Neuronal stem cell (in vitro differentiated cells): ENCODE measurements at regions not wholly inside any gene's neighbourhood (a gene's known extent, or its start where the extent isn't known, plus 50 kb on each side); places are given as distances from the start of the nearest gene placed in this dataset.

ENCODE experiments used
- DNase-seq: peaks from one replicate; pipeline ENCODE4 v3.0.0-alpha.2; 2013; ENCODE audit warnings: low spot score
- H2AFZ ChIP-seq: one replicate; pipeline ENCODE4 v1.6.1; 2013; ENCODE audit warnings: mild to moderate bottlenecking, low read length, inconsistent platforms
- H2AK5ac ChIP-seq: 2 replicates; pipeline ENCODE4 v1.6.1; 2013; ENCODE audit warnings: low read depth, mild to moderate bottlenecking, inconsistent platforms, low read length, moderate library complexity, mixed read lengths
- H2BK120ac ChIP-seq: 2 replicates; pipeline ENCODE4 v1.6.1; 2013; ENCODE audit warnings: low read depth, mild to moderate bottlenecking, inconsistent platforms, low read length, moderate library complexity, mixed read lengths
- H2BK12ac ChIP-seq: one replicate; pipeline ENCODE4 v1.6.1; 2013; ENCODE audit warnings: low read length, inconsistent platforms
- H2BK15ac ChIP-seq: 2 replicates; pipeline ENCODE4 v1.6.1; 2013; ENCODE audit warnings: mild to moderate bottlenecking, low read length, inconsistent platforms, mixed read lengths
- H2BK5ac ChIP-seq: one replicate; pipeline ENCODE4 v1.6.1; 2013; ENCODE audit warnings: inconsistent platforms, mild to moderate bottlenecking, low read length, moderate library complexity
- H3K14ac ChIP-seq: one replicate; pipeline ENCODE4 v1.6.1; 2013; ENCODE audit warnings: low read length, inconsistent platforms
- H3K18ac ChIP-seq: 2 replicates; pipeline ENCODE4 v1.6.1; 2013; ENCODE audit warnings: low read length, inconsistent platforms
- H3K23ac ChIP-seq: 2 replicates; pipeline ENCODE4 v1.6.1; 2013; ENCODE audit warnings: low read depth, mild to moderate bottlenecking, mixed read lengths, low read length, inconsistent platforms; ENCODE audit not compliant: poor library complexity
- H3K27ac ChIP-seq: replicated peaks from 3 replicates; pipeline ENCODE4 v1.5.1; 2013; ENCODE audit warnings: low read length, inconsistent platforms
- H3K27me3 ChIP-seq, 3 experiments: 2 replicates each; pipeline ENCODE4 v1.6.1; 2013; ENCODE audit warnings: low read length in 3 of 3, mild to moderate bottlenecking in 2 of 3, inconsistent platforms in 1 of 3, low read depth in 1 of 3, mixed read lengths in 1 of 3, moderate library complexity in 1 of 3; ENCODE audit not compliant: control insufficient read depth in 3 of 3, insufficient read depth in 3 of 3
- H3K36me3 ChIP-seq, 2 donors: replicated peaks in 1 of 2; 2 replicates each; pipeline ENCODE4 v1.6.1; 2013; ENCODE audit warnings: low read length in 2 of 2; ENCODE audit not compliant: control insufficient read depth in 2 of 2, insufficient read depth in 2 of 2
- H3K4ac ChIP-seq: 2 replicates; pipeline ENCODE4 v1.6.1; 2013; ENCODE audit warnings: inconsistent platforms, mild to moderate bottlenecking, low read length, moderate library complexity
- H3K4me1 ChIP-seq, 2 donors: 1 replicate in 1 of 2; 2 replicates in 1 of 2; pipeline ENCODE4 v1.6.1; 2013; ENCODE audit warnings: low read length in 2 of 2, low read depth in 1 of 2; ENCODE audit not compliant: control insufficient read depth in 2 of 2, insufficient read depth in 1 of 2
- H3K4me2 ChIP-seq: one replicate; pipeline ENCODE4 v1.6.1; 2013; ENCODE audit warnings: mild to moderate bottlenecking, low read length, inconsistent platforms; ENCODE audit not compliant: insufficient read depth, poor library complexity, severe bottlenecking
- H3K4me3 ChIP-seq, 2 donors: 2 replicates each; pipeline ENCODE4 v1.5.1; 2013; ENCODE audit warnings: low read length in 2 of 2, mild to moderate bottlenecking in 2 of 2, inconsistent platforms in 1 of 2, moderate library complexity in 1 of 2
- H3K79me1 ChIP-seq: one replicate; pipeline ENCODE4 v1.6.1; 2013; ENCODE audit warnings: low read depth, mild to moderate bottlenecking, inconsistent platforms, low read length, moderate library complexity
- H3K9ac ChIP-seq: one replicate; pipeline ENCODE4 v1.6.1; 2013; ENCODE audit warnings: mild to moderate bottlenecking, low read depth, low read length, inconsistent platforms; ENCODE audit not compliant: poor library complexity
- H3K9me3 ChIP-seq, 2 donors: replicated peaks in 1 of 2; 2 replicates each; pipeline versions ENCODE3 to v1.6.1; 2013; ENCODE audit warnings: low read length in 2 of 2, mild to moderate bottlenecking in 2 of 2, inconsistent platforms in 1 of 2, low read depth in 1 of 2, mixed read lengths in 1 of 2, moderate library complexity in 1 of 2; ENCODE audit not compliant: control insufficient read depth in 2 of 2, insufficient read depth in 1 of 2
- H4K8ac ChIP-seq: one replicate; pipeline ENCODE4 v1.6.1; 2013; ENCODE audit warnings: low read depth, mild to moderate bottlenecking, inconsistent platforms, low read length, moderate library complexity
- H4K91ac ChIP-seq: one replicate; pipeline ENCODE4 v1.6.1; 2013; ENCODE audit warnings: low read length, low read depth, mild to moderate bottlenecking, inconsistent platforms; ENCODE audit not compliant: poor library complexity
- WGBS, 2 donors: extraction: QIAGEN DNeasy Blood & Tissue Kit; methylation state at CpG; one replicate each; pipeline ENCODE4 v1.1.7; 2013; ENCODE audit warnings: missing lambda C conversion rate in 2 of 2, mixed read lengths in 1 of 2; ENCODE audit not compliant: insufficient read length in 2 of 2, insufficient replicate concordance in 1 of 2; ENCODE audit errors: extremely low coverage in 2 of 2; 5-methylcytosine and 5-hydroxymethylcytosine counted together

GRCh38 chr11:95294701-95295100, 63.7 kb upstream of the SESN3 start:
- H2BK12ac ChIP-seq, result no peak overlapping the region
- H3K9me3 ChIP-seq, result no peaks in the 10 kb centered on the region
- H4K91ac ChIP-seq, result no peak overlapping the region
- DNase-seq, result no peak
- no peak overlapping the region for H3K18ac ChIP-seq
- H2BK5ac ChIP-seq, result no peak overlapping the region
- no peak overlapping the region for H2BK120ac ChIP-seq
- no peak overlapping the region for H3K4ac ChIP-seq
- no peaks in the 10 kb centered on the region for H3K79me1 ChIP-seq
- H3K36me3 ChIP-seq, result no peaks in the 10 kb centered on the region
- no peak overlapping the region for H2BK15ac ChIP-seq
- H3K9ac ChIP-seq, result no peak overlapping the region
- H2AFZ ChIP-seq, result peak overlapping the region; percentile 37
- H3K4me2 ChIP-seq, result no peak overlapping the region
- no peak overlapping the region for H3K4me3 ChIP-seq
- WGBS, 2 donors, result no CpG with 5 or more reads among the region's 1 CpG
- H4K8ac ChIP-seq, result no peak overlapping the region
- H3K27me3 ChIP-seq, result no peaks in the 10 kb centered on the region
- no peak overlapping the region for H3K23ac ChIP-seq
- no peak overlapping the region for H3K27ac ChIP-seq
- H2AK5ac ChIP-seq, result no peak overlapping the region
- H3K14ac ChIP-seq, result no peak overlapping the region
- peaks cover 13% of the 10 kb centered on the region in 2 donors for H3K4me1 ChIP-seq

- no peak overlapping the region for H4K91ac ChIP-seq
- H2BK5ac ChIP-seq, result no peak overlapping the region
- no peak overlapping the region for H3K9ac ChIP-seq
- H3K14ac ChIP-seq, result no peak overlapping the region
- H3K23ac ChIP-seq, result no peak overlapping the region
- H3K27ac ChIP-seq, result no peak overlapping the region
- no peak overlapping the region for H4K8ac ChIP-seq
- no peak overlapping the region for H2BK120ac ChIP-seq
- peaks cover 3% of the 10 kb centered on the region in 2 donors for H3K4me1 ChIP-seq
- H3K4me3 ChIP-seq, result no peak overlapping the region
- no peak overlapping the region for H2BK15ac ChIP-seq
- no peak overlapping the region for H3K4me2 ChIP-seq
- no peak overlapping the region for H3K18ac ChIP-seq
- WGBS, 2 donors, result no CpG with 5 or more reads among the region's 3 CpGs
- H3K27me3 ChIP-seq, result peaks cover 0 to 3% (median 0%) of the 10 kb centered on the region in 3 experiments
- no peak for DNase-seq
- no peaks in the 10 kb centered on the region for H3K36me3 ChIP-seq
- H2AK5ac ChIP-seq, result no peak overlapping the region
- peak overlapping the region; percentile 39 for H2AFZ ChIP-seq
- no peaks in the 10 kb centered on the region for H3K9me3 ChIP-seq
- H3K79me1 ChIP-seq, result no peaks in the 10 kb centered on the region
- no peak overlapping the region for H3K4ac ChIP-seq
- H2BK12ac ChIP-seq, result no peak overlapping the region
Measured at GRCh38 chr11:95293116-95293515, 62.1 kb upstream of the SESN3 start.

GRCh38 chr11:95291946-95292345, 60.9 kb upstream of the SESN3 start:
- WGBS, 2 donors, result no CpG with 5 or more reads among the region's 4 CpGs
- no peak overlapping the region for H2BK12ac ChIP-seq

DNA sequence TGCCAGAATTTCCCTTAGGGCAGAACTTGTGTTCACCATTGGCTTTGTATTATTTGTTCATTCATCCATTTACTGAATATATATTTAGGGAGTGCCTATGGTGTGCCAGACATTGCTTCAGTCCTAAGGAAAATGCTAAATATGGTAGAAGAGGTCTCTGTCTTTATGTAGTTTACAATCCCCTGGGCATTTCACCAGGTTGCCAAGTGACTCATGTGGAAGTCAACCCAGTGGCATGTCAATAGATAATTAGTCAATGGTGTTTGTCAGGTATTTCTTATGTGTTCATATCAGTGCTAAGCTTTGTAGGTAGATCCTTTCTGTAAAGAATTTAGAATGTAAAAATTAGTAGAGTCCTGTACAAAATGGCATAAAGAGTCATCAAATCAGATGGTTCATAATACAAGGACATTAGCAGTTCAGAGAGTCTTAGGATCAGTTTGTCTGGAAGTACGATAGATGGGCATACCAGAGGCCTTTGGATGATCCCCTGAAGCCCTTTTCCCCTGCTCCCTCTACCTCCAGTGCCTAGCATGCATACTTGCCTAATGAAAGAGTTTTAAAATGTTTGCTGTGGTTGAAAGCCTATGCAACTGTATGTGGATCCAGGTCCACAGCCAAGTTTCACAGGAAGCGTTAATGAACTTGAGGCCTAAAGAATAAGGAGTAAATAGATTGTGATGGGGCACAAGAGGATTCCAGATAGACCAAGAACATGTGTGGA, 58.5 kb upstream of the SESN3 start:
- no peaks in the 10 kb centered on the region for H3K9me3 ChIP-seq
- no peak for DNase-seq
- no peak overlapping the region for H2BK12ac ChIP-seq
- H3K4me2 ChIP-seq, result no peak overlapping the region
- no peak overlapping the region for H3K18ac ChIP-seq
- H3K79me1 ChIP-seq, result no peaks in the 10 kb centered on the region
- H3K27me3 ChIP-seq, result peaks cover 0 to 3% (median 0%) of the 10 kb centered on the region in 3 experiments
- H3K36me3 ChIP-seq, result no peaks in the 10 kb centered on the region
- peaks cover 3% of the 10 kb centered on the region in 2 donors for H3K4me1 ChIP-seq
- H3K4me3 ChIP-seq, result no peak overlapping the region
- H3K4ac ChIP-seq, result no peak overlapping the region
- H3K27ac ChIP-seq, result no peak overlapping the region
- no peak overlapping the region for H2AK5ac ChIP-seq
- no peak overlapping the region for H2AFZ ChIP-seq
- H3K9ac ChIP-seq, result no peak overlapping the region
- no peak overlapping the region for H4K91ac ChIP-seq
- no peak overlapping the region for H4K8ac ChIP-seq
- H3K23ac ChIP-seq, result no peak overlapping the region
- no peak overlapping the region for H2BK120ac ChIP-seq
- H3K14ac ChIP-seq, result no peak overlapping the region
- WGBS, 2 donors, result no CpG with 5 or more reads among the region's 2 CpGs
- no peak overlapping the region for H2BK5ac ChIP-seq
- H2BK15ac ChIP-seq, result no peak overlapping the region

More at GRCh38 chr11:95291946-95292345, 60.9 kb upstream of the SESN3 start:
- Histone ChIP-seq H3K27me3 (peaks cover 0 to 3% (median 0%) of the 10 kb centered on the region in 3 experiments), H3K4ac (no peak overlapping the region), H2BK5ac (no peak overlapping the region), H3K4me2 (no peak overlapping the region), H2AK5ac (no peak overlapping the region), H4K91ac (no peak overlapping the region), H3K18ac (no peak overlapping the region), H3K27ac (no peak overlapping the region), H3K4me3 (no peak overlapping the region), H2BK120ac (no peak overlapping the region), H3K14ac (no peak overlapping the region), H3K9me3 (no peaks in the 10 kb centered on the region), H2AFZ (no peak overlapping the region), H4K8ac (no peak overlapping the region), H3K9ac (no peak overlapping the region), H3K4me1 (peaks cover 3% of the 10 kb centered on the region in 2 donors), H3K36me3 (no peaks in the 10 kb centered on the region), H3K79me1 (no peaks in the 10 kb centered on the region), H2BK15ac (no peak overlapping the region), H3K23ac (no peak overlapping the region)
- no peak for DNase-seq
